GM18907 (cell line): ENCODE measurements at regions not wholly inside any gene's neighbourhood (a gene's known extent, or its start where the extent isn't known, plus 50 kb on each side); places are given as distances from the start of the nearest gene placed in this dataset.

Experiments used
- ATAC-seq: cut with Tn5 transposase; IDR thresholded peaks from one replicate; pipeline ENCODE4 v1.9.1; 2021; ENCODE audit warnings: mild to moderate bottlenecking, moderate library complexity; ENCODE audit not compliant: unreplicated experiment

DNA sequence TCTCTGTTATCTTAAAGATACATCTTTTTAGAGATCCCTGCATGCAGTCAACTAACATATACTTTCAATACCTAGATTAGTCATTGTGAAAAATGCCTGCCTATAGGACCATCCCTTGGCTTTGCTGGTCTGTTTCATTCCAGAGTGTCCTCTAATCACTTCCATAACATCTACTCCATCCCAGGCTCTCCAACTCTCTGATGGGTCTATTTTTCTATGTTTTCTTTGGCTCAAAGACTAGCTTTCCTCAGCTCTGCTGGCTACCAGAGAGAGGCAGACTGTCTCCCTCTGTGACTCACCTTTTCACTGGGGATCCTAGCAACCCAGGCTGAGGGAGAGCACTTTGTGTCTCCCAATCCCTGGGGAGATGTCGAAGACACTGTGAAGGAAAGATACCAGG is 547.7 kb upstream of the MCTP2 start:
- ATAC-seq: no peak

- no peak for ATAC-seq
These were observed 559.9 kb upstream of the MCTP2 start for GRCh38 chr15:93671387-93671943.

DNA sequence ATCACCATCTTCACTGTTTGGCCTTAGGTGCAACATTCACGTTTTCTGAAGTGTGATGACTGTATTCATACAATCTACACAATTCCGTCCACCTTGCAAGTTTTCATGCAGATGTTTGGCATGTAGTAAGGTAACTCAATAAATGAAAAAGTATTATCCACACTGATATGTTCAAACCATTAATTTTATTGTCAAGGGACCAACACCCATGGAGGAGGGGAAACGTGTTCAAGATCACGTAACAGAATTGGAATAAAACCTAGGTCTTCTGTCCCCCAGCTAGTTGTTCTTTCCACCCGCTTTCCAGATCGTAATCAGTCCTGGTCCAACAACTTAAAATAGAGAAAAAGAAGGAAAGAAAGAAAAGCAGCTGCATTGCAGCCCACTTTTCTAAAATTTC is 560.4 kb upstream of the MCTP2 start:
- no peak for ATAC-seq

DNA sequence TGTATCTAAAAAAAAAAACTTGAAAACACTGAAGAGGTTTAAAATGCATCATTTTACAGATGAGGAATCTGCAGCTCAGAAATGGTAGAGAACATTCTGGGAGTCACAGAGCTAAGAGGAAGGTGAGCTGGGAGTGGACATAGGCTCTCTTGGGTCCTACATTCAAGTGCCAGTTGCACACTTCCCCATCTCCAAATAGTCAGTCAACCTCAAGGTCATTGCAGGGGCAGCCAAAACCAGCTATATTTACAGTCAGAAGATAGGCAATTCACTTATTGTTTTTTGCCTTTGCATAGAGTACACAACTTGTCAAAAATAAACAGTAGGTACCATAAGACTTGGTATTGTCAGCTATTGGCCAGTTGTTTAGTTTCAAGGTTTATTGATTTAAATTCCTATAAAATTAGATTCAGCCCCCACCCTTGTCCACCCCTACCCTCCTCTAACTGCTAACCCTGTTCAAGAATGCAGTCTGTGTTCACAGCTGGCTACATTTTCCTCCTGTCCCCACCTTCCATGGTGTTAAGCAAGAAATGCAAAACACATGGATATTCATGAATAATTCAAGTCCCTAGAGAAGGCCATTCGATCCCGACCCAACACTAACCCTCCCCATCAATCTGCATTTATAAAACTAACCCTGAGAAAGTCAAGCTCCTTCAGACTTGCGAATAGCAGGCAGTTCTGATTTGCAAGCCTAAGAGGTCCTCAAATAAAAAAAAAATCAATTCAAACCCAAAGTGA is 567.0 kb upstream of the MCTP2 start:
- ATAC-seq: no peak

DNA sequence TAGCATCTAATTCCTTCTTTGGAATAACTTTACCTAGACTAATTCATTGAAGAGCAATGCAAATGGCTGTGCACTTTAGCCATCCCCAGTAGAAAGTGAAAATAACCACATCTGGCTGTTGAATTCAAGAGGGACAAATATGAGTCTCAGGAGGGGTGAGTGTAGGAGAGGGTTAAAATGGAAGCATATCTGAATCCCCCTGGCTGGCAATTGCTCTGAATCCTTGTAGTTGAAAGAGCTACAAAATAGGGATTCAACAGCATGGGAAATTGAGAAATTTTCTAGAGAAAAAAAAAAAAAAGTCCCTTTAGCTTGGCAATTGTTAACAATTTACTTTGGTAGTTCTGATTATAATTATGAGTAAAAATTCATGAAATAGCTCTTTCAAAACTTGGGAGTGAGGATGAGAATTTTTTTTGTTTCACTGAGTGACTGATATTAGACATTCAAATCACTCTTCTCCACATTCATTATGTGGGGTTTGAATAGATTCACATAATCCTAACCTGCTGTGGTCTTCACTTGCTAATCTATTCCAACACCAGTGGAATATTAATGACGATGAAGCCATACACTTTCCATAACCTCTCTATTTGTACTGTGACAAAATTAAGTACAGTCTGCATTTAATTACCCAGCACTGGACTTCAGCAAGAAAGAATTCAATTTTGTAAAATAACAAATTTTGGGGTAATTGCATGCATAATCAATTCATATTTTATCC is 569.0 kb upstream of the MCTP2 start:
- no peak for ATAC-seq

GRCh38 chr15:93658026-93658816 is 569.2 kb upstream of the RGMA start:
- ATAC-seq: no peak

- no peak for ATAC-seq
These were observed 567.0 kb upstream of the RGMA start for GRCh38 chr15:93656041-93656440.

GRCh38 chr15:93649691-93650235 is 560.8 kb upstream of the RGMA start:
- no peak for ATAC-seq

DNA sequence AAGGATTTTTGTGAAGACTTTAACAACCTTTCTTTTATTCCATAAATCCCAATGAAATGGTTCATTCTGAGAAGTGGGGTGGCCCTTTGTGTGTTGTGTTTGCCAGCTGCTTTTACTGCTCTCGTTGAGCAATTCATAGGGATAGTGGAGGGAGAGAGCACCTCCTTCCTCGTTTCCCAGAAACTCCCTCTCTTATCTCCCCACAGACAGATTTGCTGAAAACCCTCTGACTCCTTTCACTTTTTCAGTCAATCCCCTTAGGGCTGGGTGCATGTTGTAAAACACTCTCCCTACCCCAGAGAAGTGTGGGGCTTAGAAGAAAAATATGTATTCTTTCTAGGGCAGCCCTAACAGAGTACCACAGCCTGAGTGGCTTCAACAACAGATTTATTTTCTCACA is 557.2 kb upstream of the RGMA start:
- no peak for ATAC-seq

DNA sequence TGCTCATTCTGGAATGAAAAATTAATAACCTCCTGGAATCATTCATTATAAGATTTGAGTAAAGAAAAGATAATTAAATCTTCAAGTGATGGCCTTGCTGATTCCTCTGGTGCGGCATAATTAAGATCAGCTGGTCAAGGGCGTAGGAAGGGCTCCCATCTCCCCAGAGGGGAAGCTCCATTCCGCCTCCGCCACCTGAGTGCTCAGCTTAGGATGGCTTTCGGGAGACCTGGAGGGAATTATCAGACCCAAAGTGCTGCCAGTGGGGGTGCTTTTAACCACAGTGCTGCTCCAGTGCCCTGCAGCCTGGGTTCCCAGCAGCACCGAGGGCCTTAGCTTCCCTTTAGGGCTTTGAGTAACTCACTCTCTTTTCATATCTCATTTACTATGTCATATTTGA is 556.6 kb upstream of the RGMA start:
- ATAC-seq: no peak

- ATAC-seq: no peak
These were observed 555.6 kb upstream of the RGMA start for GRCh38 chr15:93644595-93644994.

DNA sequence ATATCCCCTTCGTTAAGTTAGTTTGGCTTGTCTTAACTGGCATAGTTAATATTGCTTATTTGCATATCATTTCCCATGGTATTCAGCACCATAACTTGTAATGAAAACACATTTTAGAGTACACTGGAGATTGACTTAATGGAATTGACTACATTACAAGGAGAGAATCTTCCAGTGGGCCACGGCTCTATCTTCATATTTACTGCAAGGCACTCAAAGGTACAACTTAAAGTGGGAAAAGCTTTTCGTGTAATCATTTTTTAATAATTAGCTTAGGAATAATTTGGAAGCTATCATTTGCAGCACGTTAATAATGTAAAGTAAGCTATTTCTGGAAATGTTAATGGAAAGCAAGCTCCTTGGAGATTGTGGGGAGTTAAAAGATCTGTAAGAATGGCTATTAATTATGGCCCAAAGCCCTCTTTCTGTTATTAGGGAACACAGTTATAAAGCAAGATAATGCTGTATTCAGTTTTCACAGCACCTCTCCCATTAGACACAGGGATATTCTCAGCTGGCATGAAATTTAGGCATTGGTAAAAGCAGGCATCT is 551.5 kb upstream of the RGMA start:
- no peak for ATAC-seq

GRCh38 chr15:93631958-93632618 is 543.1 kb upstream of the RGMA start:
- no peak for ATAC-seq

DNA sequence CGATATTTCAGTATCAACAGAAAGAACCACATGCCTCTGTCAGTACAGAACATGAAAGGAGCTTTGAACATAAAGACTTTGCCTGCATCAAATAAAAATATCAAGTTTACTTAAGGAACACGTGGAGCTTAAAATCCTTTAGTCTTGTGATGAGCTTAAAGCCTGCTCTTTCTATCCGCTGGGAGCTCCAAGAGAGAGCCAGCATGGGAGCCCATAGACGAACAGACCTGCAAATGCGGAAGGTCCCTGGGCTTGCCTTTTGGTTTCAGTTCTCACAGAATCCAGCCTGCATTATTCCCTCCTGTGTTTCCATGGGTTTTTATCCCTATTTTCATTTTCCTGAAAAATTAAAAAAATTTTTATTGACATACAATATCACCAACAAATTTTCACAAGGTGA is 530.6 kb upstream of the RGMA start:
- ATAC-seq: no peak

GRCh38 chr15:93617443-93617842 is 528.4 kb upstream of the RGMA start:
- ATAC-seq: no peak

DNA sequence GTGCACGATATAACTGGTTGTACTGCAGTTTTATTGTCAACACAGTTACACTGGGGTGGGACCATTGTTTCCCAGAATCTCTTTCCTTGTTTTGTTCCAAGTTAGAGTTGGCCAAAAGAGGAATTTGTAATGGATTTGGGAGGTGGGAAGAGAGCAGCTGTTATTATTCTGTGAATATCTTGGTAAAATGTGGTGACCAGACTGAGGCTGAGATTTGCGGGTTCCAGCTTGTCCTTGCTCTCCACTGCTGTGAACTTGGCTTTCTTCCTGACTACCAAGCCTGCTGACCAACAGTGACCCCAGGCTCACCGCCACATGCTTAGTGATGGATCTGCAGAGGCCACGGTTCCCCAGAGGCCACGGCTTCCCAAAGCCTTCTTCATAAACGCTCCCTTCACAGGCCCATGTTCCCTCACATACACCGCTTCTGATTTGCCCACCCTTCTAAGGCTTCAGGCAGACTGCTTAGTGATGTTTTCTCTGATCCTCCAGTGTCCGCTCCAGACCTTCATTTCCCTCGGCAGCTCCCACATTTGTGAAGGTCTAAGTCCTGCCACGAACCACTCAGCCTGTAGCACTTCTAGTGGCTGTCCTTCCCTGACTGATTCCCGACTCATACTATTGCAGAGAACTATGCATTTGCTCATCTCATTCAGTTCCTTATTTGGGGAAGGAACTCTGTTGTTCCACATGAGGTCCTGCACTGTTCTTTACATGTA is 525.5 kb upstream of the RGMA start:
- ATAC-seq: no peak

GRCh38 chr15:93613386-93613785 is 524.4 kb upstream of the RGMA start:
- ATAC-seq: no peak

GRCh38 chr15:93612953-93613352 is 523.9 kb upstream of the RGMA start:
- no peak for ATAC-seq

DNA sequence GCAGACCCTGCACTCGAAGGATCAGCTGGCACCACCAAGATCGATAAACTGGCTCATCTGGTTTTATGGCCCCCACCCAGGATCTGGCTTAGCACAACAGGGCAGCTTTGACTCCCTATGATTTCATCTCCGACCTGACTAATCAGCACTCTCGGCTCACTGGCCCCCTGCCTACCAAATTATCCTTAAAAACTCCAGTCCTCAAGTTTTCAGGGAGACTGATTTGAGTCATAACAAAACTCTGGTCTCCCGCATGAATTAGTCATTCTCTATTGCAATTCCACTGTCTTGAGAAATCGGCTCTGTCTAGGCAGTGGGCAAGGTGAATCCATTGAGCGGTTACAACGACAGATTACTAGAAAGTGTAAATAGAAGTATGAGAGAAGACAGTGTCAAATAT is 521.9 kb upstream of the RGMA start:
- no peak for ATAC-seq

GRCh38 chr15:93608643-93609148 is 519.7 kb upstream of the RGMA start:
- no peak for ATAC-seq
